Activated naive CD4-positive, alpha-beta T cell treated with anti-CD3 and anti-CD28 coated beads for 36 hours (primary cell): ENCODE measurements at regions not wholly inside any gene's neighbourhood (a gene's known extent, or its start where the extent isn't known, plus 50 kb on each side); places are given as distances from the start of the nearest gene placed in this dataset.
"Not testable (repeated sequence)": the region's sequence is repeated elsewhere in the genome, so short reads cannot be mapped to it uniquely, and the experiment has no call there.

ENCODE experiments used
- CTCF ChIA-PET: fragments of 350-600 bp; sonication (Branson Sonifier 250); formaldehyde crosslinking; loops from one replicate; lab custom pipeline; 2021; ENCODE audit warnings: antibody characterized with exemption; lab: Charles Lee
- DNase-seq: peaks from one replicate; pipeline ENCODE4 v3.0.0-alpha.2; 2020
- H3K27ac Mint-ChIP-seq: one replicate; pipeline ENCODE4 v1.8.0; 2021; ENCODE audit warnings: mild to moderate bottlenecking, mixed read lengths
- H3K27me3 Mint-ChIP-seq: one replicate; pipeline ENCODE4 v1.8.0; 2021; ENCODE audit warnings: low read depth, mixed read lengths
- H3K36me3 Mint-ChIP-seq: one replicate; pipeline ENCODE4 v1.8.0; 2021; ENCODE audit warnings: low read depth, mixed read lengths
- H3K4me1 Mint-ChIP-seq: one replicate; pipeline ENCODE4 v1.8.0; 2021; ENCODE audit warnings: low read depth, mixed read lengths
- H3K4me3 Mint-ChIP-seq: one replicate; pipeline ENCODE4 v1.8.0; 2021; ENCODE audit warnings: mild to moderate bottlenecking, moderate library complexity, mixed read lengths
- H3K9me3 Mint-ChIP-seq: one replicate; pipeline ENCODE4 v1.8.0; 2021; ENCODE audit warnings: mixed read lengths
- intact Hi-C: fragments of 100-400 bp; cut with micrococcal nuclease; formaldehyde crosslinking; loops from one replicate; pipeline ENCODE4 v1.15.1; 2023

DNA sequence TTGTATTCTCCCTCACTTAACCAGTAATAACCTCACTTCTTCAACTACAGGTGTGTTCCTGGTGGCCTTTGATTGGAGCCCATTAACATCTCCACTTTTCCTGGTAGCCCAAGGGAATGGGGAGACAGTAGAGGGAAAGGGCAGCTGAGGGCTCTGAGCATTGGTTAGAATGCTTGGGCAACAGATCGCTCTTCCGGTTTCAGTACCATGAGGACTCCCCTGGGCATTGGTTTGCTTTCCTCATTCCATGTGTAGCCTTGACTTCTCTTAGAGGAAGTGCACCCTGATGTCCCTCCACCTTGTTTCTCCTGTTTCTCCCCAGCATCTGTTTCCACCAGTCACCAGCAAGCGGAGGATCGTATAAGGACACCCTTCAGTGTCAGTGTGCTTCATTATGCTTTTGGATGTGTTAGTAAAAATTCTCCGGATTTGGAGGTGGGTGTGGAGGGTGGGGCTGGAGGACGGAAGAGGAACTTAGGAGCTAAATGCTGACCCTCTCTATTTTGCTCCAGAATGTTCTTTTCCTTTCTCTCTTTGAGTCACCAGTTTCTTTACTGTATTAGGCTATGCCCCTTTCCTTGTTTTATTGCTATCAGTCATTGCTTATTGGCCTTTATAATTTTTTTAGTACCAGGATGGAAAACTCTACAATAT, 50.6 kb upstream of the ZNG1B start:
- intact Hi-C loops, H3K9me3 Mint-ChIP-seq: not testable (repeated sequence)

GRCh38 chr2:113379621-113380020, 57.9 kb upstream of the ZNG1B start:
- H3K36me3 Mint-ChIP-seq, H3K9me3 Mint-ChIP-seq, DNase-seq, H3K4me3 Mint-ChIP-seq, intact Hi-C loops, H3K27ac Mint-ChIP-seq, H3K27me3 Mint-ChIP-seq, CTCF ChIA-PET: not testable (repeated sequence)
- peaks cover 10% of the 10 kb centered on the region for H3K4me1 Mint-ChIP-seq

More for the DNA sequence above, 50.6 kb upstream of the ZNG1B start:
- CTCF ChIA-PET, H3K4me3 Mint-ChIP-seq, H3K27me3 Mint-ChIP-seq, H3K27ac Mint-ChIP-seq, DNase-seq, H3K36me3 Mint-ChIP-seq: not testable (repeated sequence)
- H3K4me1 Mint-ChIP-seq = peaks cover 15% of the 10 kb centered on the region

DNA sequence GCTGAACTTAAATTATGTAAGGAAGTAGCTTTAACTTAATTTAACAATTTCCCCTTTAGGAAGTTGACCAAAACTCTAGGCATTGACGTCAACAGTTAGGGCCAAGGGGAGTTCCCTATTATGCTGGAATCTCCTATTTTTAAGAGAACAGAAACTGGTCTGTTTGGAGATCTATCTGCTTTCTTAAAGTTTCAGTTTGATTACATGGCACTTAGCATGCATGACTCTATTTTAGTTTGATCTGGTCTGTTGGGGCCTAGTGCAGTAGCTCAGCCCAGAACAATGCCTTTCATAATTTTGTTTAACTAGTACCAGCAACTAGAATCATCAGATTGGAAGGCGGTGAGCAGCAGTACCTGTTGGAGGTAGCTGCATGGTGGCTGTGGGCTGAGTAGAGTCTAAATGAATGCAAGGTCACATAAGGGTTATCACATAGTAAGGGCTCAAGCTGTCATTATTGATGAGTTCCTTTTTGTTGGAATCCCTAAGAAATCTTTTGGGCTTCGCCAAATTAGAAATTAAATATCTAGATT, 60.5 kb upstream of the ZNG1B start:
- CTCF ChIA-PET = interaction anchor here (0.6 to 1.9 kb wide), 7 partner anchors 12 to 242 kb away, joined by 3 to 6 read pairs (median 4); no protein-coding TSS in a partner anchor
- H3K36me3 Mint-ChIP-seq = no peaks in the 10 kb centered on the region
- peaks cover 10% of the 10 kb centered on the region for H3K4me1 Mint-ChIP-seq
- no peak overlapping the region for H3K4me3 Mint-ChIP-seq
- DNase-seq = no peak
- H3K27ac Mint-ChIP-seq = peak overlapping the region; percentile 65
- H3K9me3 Mint-ChIP-seq = no peaks in the 10 kb centered on the region
- intact Hi-C loops = no loop called here
- no peaks in the 10 kb centered on the region for H3K27me3 Mint-ChIP-seq

DNA sequence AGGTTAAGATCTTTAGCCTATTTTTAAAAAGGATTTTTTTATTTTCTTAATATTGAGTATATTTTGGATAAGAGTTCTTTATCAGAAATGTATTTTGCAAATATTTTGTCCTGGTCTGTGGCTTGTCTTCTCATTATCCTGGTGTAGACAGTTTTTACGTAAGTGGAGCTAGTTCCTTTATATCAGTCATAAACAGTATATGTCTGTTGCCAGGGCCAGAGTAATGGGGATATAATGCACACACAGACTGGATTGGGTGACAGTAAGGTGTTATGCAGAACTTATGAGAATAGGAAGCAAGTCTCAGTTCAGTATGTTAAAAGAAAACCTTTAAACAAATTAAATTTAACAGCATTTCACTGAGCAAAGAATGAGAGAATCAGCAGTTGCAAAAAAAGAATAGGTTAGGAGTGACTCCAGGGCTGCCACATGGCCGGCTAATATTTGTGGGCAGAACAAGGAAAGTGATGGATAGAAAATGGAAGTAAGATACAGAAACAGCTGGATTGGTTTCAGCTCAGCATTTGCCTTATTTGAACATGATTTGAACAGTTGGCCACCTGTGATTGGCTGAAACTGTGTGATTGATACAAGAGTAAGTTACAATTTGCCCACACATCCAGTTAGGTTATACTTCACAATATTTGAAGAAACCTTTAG, 61.1 kb upstream of the ZNG1B start:
- Mint-ChIP-seq H3K36me3 (no peaks in the 10 kb centered on the region), H3K4me1 (peaks cover 10% of the 10 kb centered on the region), H3K27me3 (no peaks in the 10 kb centered on the region), H3K4me3 (no peak overlapping the region), H3K9me3 (no peaks in the 10 kb centered on the region), H3K27ac (no peak overlapping the region)
- CTCF ChIA-PET = interaction anchor here (0.6 to 1.5 kb wide), 6 partner anchors 13 to 241 kb away, joined by 3 to 6 read pairs (median 4); no protein-coding TSS in a partner anchor
- intact Hi-C loops = no loop called here
- DNase-seq = peak; percentile 23

DNA sequence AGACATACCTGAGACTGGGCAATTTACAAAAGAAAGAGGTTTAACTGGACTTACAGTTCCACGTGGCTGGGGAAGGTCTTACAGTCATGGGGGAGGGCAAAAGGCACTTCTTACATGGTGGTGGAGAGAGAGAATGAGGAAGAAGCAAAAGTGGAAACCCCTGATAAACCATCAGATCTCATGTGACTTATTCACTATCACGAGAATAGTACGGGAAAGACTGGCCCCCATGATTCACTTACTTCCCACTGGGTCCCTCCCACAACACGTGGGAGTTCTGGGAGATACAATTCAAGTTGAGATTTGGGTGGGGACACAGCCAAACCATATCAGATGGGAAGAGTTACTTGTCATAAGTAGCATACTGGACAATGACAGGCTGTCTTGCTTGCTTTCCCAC, 62.6 kb upstream of the ZNG1B start:
- H3K4me1 Mint-ChIP-seq = peaks cover 15% of the 10 kb centered on the region
- DNase-seq, H3K27me3 Mint-ChIP-seq, H3K36me3 Mint-ChIP-seq, H3K4me3 Mint-ChIP-seq, H3K27ac Mint-ChIP-seq, H3K9me3 Mint-ChIP-seq, CTCF ChIA-PET, intact Hi-C loops: not testable (repeated sequence)

DNA sequence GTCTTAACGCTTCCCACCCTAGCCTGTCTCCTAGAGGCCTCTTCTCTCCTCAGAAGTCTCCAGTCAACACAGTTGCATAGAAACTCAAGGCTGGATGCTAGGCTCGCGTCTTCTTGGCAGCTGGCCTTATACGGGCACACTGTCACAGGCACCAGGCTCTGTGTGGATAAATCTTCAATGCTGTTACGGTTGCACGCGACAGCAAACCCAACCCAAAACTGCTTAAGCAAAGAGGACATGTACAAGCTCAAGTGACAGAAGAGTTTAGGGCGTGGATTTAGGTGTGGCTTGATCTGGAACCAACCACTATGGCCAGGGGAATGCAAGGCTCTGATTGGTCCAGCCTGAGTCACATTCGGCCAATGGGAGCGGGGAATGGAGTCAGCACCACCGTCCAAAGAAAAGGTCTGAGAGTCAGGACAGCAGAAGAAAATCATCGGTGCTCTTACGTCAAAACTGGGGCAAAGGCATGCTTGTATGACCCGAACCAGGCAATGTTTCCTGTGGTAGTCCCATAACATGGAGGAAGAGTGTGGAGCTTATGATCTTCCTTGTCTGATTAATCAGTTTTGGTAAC, 65.1 kb upstream of the ZNG1B start:
- DNase-seq, intact Hi-C loops, H3K27me3 Mint-ChIP-seq, H3K4me3 Mint-ChIP-seq, H3K9me3 Mint-ChIP-seq, H3K27ac Mint-ChIP-seq, H3K36me3 Mint-ChIP-seq: not testable (repeated sequence)
- CTCF ChIA-PET = interaction anchor here (2.4 to 3.7 kb wide), 4 partner anchors 124 to 234 kb away, joined by 6 to 29 read pairs (median 16); no protein-coding TSS in a partner anchor
- peaks cover 14% of the 10 kb centered on the region for H3K4me1 Mint-ChIP-seq

DNA sequence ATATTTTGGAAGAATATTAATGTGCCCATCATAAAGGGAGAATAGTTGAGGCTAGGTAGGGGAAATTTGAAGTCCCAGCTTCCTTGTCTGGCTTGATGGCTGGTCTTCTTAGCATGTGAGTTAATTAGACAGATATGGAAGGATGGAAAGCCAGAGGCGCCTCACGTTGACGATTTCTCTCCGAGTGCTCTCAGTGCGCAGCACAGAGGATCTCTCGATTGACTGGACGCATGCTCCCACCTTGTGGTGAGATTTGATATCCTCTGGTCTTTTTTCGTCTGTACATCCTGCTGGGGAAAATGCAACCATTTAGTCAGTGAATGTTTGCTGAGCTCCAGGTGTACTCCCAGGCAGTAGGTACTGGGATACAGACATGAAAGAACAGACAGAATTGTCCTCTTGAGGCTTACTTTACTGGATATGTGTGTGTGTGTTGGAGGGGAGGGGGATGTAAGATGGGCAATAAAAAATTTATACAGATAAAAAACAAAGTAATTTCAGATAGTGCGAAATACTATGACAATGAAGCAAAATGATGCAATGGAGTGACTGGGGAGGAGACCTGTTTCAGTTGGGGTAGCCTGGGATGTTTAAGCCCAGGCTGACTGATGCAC, 66.9 kb upstream of the ZNG1B start:
- intact Hi-C loops = loop anchor here (1.0 kb wide), 5 partner anchors 73 to 290 kb away; no protein-coding TSS in a partner anchor
- no peaks in the 10 kb centered on the region for H3K9me3 Mint-ChIP-seq
- H3K27ac Mint-ChIP-seq = no peak overlapping the region
- H3K36me3 Mint-ChIP-seq = no peaks in the 10 kb centered on the region
- DNase-seq = peak; percentile 86
- peaks cover 5% of the 10 kb centered on the region for H3K4me1 Mint-ChIP-seq
- no peak overlapping the region for H3K4me3 Mint-ChIP-seq
- CTCF ChIA-PET = interaction anchor here (0.6 to 3.7 kb wide), 28 partner anchors 14 to 371 kb away, joined by 3 to 29 read pairs (median 3); no protein-coding TSS in a partner anchor
- no peaks in the 10 kb centered on the region for H3K27me3 Mint-ChIP-seq

GRCh38 chr2:113370030-113370429, 67.5 kb upstream of the ZNG1B start:
- intact Hi-C loops = loop anchor here (1.0 kb wide), 5 partner anchors 73 to 290 kb away; no protein-coding TSS in a partner anchor
- CTCF ChIA-PET = interaction anchor here (0.6 to 3.7 kb wide), 20 partner anchors 17 to 371 kb away, joined by 3 to 29 read pairs (median 4); no protein-coding TSS in a partner anchor
- no peak overlapping the region for H3K4me3 Mint-ChIP-seq
- DNase-seq = no peak
- peaks cover 5% of the 10 kb centered on the region for H3K4me1 Mint-ChIP-seq
- H3K36me3 Mint-ChIP-seq = no peaks in the 10 kb centered on the region
- H3K27me3 Mint-ChIP-seq = no peaks in the 10 kb centered on the region
- no peaks in the 10 kb centered on the region for H3K9me3 Mint-ChIP-seq
- no peak overlapping the region for H3K27ac Mint-ChIP-seq

DNA sequence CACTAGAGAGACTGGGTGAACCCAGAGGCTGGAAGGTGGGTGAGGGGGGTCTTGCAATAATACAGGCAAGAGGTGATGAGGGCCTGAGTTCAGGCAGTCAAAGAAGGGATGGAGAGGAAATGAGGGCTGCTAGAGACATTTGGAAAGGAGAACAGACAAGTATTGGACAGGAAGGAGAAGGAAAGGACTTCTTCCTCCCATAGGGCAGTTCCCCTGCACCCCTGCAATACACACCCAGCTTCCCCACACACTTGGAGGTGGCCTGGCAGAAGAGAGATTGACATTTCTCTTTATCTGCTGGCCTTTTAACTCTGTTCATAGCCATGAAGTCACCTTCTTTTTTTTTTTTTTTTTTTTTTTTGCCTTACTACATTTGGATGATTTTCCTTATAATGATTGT, 68.9 kb upstream of the ZNG1B start:
- CTCF ChIA-PET, H3K4me3 Mint-ChIP-seq, H3K27ac Mint-ChIP-seq, H3K27me3 Mint-ChIP-seq, H3K4me1 Mint-ChIP-seq, H3K36me3 Mint-ChIP-seq, H3K9me3 Mint-ChIP-seq, DNase-seq, intact Hi-C loops: not testable (repeated sequence)

GRCh38 chr2:113366821-113367220, 70.7 kb upstream of the ZNG1B start:
- H3K27ac Mint-ChIP-seq, H3K4me1 Mint-ChIP-seq, H3K4me3 Mint-ChIP-seq, H3K9me3 Mint-ChIP-seq, H3K27me3 Mint-ChIP-seq, CTCF ChIA-PET, H3K36me3 Mint-ChIP-seq, intact Hi-C loops, DNase-seq: not testable (repeated sequence)

GRCh38 chr2:113365791-113366190, 71.7 kb upstream of the ZNG1B start:
- intact Hi-C loops, DNase-seq, H3K27me3 Mint-ChIP-seq, H3K27ac Mint-ChIP-seq, H3K36me3 Mint-ChIP-seq, H3K9me3 Mint-ChIP-seq, H3K4me1 Mint-ChIP-seq, H3K4me3 Mint-ChIP-seq: not testable (repeated sequence)
- CTCF ChIA-PET = interaction anchor here (1.1 to 1.4 kb wide), 3 partner anchors 25 to 285 kb away, joined by 3 to 5 read pairs (median 3); no protein-coding TSS in a partner anchor

DNA sequence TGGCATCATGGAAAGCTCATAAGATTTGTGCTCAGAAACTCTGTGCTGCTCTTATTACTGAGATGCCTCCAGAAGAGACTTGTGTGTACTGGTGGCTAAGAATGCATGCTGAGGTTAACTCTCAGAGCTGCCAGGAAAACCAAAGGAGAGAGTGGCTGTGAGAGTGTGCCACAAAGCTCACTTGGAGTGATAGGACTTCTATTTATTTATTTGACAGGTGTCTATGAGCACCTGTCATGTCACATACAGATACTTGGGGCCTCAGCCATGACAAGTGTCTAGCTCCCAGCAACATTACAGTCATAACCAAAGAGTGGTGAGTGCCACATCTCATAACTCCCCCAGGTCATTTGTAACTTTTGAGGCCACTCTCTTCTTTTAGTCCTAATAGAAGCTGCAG, 72.2 kb upstream of the ZNG1B start:
- H3K27me3 Mint-ChIP-seq, intact Hi-C loops, H3K9me3 Mint-ChIP-seq, H3K4me1 Mint-ChIP-seq, H3K36me3 Mint-ChIP-seq, H3K27ac Mint-ChIP-seq, DNase-seq, H3K4me3 Mint-ChIP-seq: not testable (repeated sequence)
- CTCF ChIA-PET = interaction anchor here (1.1 to 1.4 kb wide), 3 partner anchors 25 to 285 kb away, joined by 3 to 5 read pairs (median 3); no protein-coding TSS in a partner anchor
